UCSD-AML1 (cell line): ENCODE measurements at regions not wholly inside any gene's neighbourhood (a gene's known extent, or its start where the extent isn't known, plus 50 kb on each side); places are given as distances from the start of the nearest gene placed in this dataset.

Experiments
- DNase-seq: peaks from one replicate; lab custom pipeline; 2025; ENCODE audit not compliant: unreplicated experiment; lab: John Stamatoyannopoulos, UW

GRCh38 chr2:215668378-215668775, 232.5 kb upstream of the FN1 start:
- no peak for DNase-seq

DNA sequence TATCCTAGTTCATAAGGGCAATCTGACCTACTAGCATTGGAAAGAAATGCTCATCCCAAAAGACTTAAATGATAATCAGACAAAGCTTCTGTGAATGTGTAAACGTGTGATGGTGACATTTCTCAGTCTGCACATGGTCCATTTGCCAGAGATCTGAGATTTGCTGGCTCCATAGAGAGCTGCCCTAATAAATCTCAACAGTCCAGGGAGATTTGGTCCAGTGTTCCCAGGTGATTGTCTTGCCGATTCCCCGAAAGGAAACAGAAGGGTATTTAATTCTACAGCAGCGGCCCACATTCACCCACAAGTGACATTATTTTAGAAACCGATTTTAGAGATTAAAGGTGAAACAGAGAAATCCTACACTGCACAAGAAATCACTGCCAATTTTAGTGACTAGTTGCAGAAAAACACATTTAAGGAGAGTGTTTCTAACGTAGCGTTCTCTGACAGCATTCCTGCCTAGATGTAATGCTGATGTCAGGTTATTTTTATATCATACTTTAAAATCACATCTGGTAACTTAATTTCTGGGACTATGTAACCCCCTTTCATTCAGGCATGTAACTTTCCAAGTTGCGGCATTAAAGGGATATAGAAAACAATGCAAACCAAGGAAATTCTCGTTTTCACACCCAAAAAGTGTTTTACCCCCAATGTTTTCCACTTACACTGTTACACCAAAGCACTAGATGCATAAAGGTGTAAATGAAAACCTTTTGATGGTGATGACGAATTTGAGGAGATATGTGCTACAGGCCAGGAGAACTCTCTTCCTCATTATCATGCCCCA, 231.9 kb upstream of the FN1 start:
- DNase-seq: no peak

- DNase-seq: no peak
Measured at GRCh38 chr2:215664847-215665525, 229.1 kb upstream of the FN1 start.

- DNase-seq: no peak
Measured at GRCh38 chr2:215662715-215663114, 226.8 kb upstream of the FN1 start.

DNA sequence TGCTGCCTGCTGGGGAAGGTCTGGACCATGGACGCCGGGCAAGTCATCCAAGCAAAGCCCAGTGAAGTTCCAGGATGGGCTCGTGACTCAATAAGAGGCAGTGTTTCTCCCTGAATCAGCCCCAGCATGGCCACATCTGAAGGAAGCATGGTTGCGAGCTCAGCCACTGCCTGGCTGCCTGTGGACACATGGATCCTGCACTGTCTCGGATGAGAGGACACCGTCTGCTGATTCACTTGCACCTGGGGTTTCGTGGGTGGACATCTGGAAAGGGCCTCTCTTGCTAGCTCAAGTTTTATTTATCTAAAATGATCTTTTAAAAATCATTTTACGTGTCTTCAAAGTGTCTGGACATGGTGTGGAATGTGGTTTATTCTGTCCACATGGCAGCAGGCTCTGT, 224.8 kb upstream of the FN1 start:
- no peak for DNase-seq

- no peak for DNase-seq
Measured at GRCh38 chr2:215659650-215660049, 223.8 kb upstream of the FN1 start.

DNA sequence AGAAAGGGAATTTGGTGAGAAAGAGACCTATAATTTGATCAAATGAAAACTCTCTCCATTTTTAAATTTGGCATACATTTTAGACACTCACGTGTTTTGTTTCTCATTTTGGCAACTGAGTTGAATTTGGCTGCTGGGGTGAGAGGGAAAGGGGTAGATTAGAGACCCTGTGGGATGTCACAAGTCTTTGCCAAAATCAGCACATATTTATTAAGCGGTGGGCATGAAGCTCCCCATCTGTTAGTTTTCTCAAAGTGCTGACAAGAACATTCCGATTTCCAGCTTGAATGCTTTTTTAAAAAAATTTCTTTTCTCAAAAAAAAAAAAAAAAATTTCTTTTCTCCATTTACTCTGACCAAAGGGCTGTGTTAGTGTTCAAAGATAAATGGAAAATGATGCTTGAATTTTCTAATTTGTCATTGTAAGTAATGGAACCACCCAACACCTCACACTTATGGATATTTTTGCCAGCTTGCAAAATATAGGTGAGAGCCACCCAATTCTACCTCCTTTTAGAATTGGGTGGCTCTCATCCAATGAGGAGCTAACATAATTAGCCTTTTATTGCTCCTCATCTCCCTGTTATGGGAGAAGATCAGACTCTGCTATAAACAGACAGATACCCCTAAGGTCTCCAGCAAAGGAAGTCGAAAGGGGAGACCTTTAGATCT, 222.9 kb upstream of the FN1 start:
- no peak for DNase-seq

DNA sequence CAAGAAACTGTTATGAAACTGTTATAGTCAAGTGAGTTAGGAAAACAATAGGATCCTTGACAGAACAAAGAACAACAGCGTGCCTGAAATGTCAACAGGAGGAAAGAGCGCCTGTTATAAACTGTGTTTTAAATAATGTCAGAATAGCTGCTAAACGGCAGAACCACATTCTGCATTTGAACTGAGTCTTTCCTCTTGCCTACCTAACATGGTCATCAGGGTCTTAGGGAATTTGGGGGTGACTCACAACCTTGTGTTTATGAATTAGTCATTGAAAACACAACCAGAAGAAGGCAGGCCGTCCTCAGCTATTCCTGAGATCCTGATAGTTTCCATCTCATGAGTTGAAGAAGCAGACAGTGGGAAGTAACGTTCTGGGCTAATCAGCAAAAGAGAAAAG, 222.0 kb upstream of the FN1 start:
- no peak for DNase-seq

DNA sequence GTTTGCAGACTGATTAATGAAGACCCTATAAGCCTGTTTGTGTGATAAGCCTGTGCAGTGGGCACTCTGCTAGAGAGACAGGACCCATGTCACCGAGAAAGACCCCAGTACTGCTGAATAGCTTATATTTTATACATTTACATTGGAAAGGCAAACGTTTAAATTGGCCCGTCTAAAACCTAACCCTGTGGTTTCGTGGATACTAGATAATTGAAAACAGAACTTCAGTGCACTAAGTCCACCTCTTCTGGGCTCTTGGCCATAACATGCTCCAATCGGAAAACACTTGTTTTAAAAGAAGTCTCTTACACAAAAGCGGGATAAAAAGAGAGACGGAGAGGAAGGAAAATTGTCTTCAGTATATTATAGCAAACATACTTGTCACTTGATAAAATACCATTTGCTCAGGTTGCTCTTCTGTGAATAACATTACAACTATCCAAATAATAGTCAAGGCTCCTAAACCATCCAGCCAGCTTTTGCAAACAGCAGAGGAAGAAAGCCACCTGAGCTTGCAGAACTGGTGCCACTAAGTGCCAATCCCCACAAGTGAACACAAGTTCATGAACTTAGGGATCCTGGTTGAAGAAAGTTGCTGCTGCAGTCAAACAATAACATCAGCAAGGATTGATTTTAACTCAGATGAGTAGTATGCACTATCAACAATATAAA, 218.4 kb upstream of the FN1 start:
- DNase-seq: no peak

DNA sequence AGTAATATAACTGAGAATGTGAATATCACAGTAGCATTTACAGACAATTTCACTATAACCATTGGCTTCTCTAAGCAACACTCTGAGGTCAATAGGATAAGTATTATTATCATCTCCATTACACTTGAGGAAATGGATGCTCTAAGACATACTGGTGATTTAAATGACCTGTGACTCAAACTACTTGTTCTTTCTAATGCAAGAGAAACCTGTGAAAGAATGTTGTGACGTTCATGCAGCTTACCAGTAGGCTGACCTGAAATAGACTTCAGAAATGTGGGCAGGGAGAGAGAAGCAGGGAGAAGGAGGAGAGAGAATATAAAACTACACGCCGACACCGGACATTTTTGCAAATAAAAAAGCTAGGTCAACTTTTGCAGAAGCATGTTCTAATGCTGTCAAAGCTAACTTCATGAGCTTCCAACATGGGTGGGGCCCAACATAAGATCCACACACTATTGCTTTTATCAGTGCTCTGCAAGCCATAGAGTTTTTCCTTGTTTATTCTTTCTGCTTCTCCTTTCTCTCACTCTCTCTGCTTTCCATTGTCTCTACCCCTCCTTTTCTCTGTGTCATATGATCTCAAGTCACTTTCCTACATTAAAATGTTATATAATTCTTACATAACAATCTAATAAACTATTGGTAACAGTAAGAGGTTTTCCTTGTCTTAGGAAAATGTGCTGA, 217.6 kb upstream of the FN1 start:
- no peak for DNase-seq

DNA sequence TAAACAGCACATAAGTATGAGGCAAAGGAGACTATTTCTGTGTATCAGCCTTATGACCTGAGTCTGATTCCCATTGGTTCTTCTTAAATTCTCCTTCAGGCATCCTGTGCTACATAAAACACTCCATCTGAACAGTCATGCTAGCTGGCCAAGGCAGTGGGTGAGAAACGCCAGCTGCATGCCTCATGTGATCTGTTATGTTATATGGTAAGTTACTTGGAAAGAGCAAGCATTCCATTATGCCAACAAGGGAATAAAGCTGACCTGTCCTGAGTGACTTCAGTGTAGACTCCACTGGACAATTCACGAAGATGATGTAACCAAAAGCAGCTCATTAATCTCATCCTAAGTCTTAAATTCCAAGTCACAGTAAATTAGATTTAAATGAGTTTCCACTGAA, 216.5 kb upstream of the FN1 start:
- no peak for DNase-seq

DNA sequence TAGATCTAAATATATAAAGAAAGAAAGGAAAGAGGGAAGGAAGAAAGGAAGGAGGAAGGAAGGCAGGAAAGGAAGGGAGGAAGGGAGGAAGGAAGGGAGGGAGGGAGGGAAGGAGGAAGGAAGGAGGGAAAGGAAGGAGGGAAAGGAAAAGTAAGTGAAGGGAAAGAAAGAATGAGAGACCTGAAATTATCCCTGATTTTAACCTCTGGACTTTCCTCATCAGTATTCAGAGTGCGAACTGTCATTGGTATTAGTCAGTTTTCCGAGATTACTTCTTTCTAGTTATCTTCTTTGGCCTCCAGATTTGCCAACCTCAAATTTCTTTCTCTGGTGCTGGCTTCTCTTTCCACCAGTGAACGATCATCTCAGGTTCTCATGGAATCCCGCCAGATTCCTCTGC, 215.5 kb upstream of the FN1 start:
- no peak for DNase-seq

DNA sequence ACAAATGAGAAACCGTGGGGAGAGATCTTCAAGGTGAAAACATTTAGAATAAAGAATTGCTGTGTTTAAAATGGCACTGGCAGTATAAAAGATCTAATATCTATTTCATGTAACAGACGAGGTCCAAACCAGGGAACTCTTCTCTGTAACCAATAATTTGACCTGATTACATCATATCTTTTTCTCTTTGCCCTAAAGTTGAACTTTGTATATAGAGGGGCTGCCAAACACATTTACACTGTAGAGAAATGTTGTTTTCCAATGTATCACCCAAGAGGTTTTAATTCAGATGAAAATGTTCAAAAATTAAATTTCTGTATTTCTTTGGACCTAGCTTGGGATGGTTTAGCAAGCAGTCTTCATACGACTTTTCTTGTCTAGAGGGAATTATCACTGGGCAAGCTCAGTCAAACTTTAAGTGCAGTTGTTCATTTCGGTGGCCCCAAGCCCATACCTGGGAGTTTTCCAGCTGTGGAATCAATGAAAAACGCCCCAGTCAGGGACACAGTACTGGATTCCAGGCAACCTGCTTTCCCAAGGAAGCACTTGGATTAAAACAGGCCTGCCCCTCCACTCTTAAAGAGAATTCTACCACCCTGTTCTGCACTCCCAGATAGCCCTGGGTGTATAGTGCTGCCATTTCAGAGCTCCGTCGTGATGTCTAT, 208.5 kb upstream of the FN1 start:
- no peak for DNase-seq

- no peak for DNase-seq
Measured at GRCh38 chr2:215638687-215639086, 202.8 kb upstream of the FN1 start.

- DNase-seq: no peak
Measured at GRCh38 chr2:215637651-215638050, 201.8 kb upstream of the FN1 start.

- no peak for DNase-seq
Measured at GRCh38 chr2:215636816-215637215, 200.9 kb upstream of the FN1 start.

GRCh38 chr2:215635788-215636139, 199.9 kb upstream of the FN1 start:
- DNase-seq: no peak

DNA sequence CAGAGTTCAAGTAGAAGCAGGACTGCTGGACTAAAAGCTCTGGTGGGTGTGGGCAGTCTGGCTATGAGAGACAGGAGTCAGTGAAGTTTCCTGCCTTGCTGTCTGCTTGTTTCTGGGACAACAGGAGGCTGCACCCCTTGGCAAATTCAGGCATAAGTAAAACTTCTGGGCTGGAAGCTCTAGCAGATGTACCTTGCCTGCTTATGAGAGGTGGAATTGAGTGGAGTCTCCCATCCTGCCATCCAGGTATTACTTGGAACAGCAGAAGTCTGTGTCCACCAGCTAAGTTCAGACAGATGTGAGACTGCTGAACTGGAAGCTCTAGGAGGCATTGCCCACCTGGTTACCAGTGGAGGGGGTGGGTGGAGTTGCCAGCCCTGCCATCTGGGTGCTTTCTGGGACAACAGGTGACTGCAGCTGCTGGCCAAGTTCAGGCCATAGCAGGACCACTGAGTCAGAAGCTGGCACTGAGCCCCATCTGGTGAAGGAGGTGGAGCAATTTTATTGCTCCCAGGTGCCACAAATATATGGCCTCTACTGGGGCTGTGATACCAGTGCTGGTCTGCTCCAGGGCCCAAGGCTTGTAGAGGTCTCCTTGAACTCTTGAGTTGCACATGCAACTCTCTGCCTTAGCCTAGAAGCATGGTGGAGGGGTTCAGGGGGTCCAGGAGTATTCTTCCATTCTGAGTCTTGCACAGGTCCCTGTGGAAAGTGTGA, 199.4 kb upstream of the FN1 start:
- no peak for DNase-seq

GRCh38 chr2:215633360-215633759, 197.5 kb upstream of the FN1 start:
- no peak for DNase-seq

DNA sequence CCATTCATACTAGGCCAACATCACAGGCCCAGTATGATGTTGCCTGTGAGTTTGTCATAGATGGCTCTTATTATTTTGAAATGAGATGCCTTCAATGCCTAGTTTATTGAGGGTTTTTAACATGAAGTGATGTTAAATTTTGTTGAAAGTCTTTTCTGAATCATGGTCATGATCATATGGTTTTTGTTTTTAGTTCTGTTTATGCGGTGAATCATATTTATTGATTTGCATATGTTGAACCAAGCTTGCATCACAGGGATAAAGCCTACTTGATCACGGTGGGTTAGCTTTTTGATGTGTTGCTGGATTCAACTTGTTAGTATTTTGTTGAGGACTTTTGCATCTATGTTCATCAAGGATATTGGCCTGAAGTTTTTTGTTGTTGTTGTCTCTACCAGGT, 195.8 kb upstream of the FN1 start:
- DNase-seq: no peak
